Esophagus squamous epithelium (tissue), 4 donors: ENCODE measurements at regions not wholly inside any gene's neighbourhood (a gene's known extent, or its start where the extent isn't known, plus 50 kb on each side); places are given as distances from the start of the nearest gene placed in this dataset.

Experiments
- CTCF ChIP-seq, 6 experiments: fragments of 450-650 bp in 4 of 6; fragments of 200-600 bp in 2 of 6; sonication (generic) in 2 of 6; IDR thresholded peaks; one replicate each; pipeline ENCODE4 v1.5.1; 2016 to 2019; ENCODE audit warnings: antibody characterized with exemption in 6 of 6, mild to moderate bottlenecking in 4 of 6, moderate library complexity in 4 of 6
- POLR2A ChIP-seq, 4 donors: fragments of 450-650 bp; IDR thresholded peaks; one replicate each; pipeline ENCODE4 v1.6.1; 2017; ENCODE audit warnings: antibody characterized with exemption in 4 of 4, mild to moderate bottlenecking in 4 of 4, moderate library complexity in 3 of 4

- TF ChIP-seq CTCF (IDR thresholded peaks at IDR 0.05) (no peak), POLR2A (IDR thresholded peaks at IDR 0.05) (no peak)
These were observed 412.6 kb downstream of the KLF12 start for GRCh38 chr13:73721571-73721970.
